ENCODE measurements at regions not wholly inside any gene's neighbourhood (a gene's known extent, or its start where the extent isn't known, plus 50 kb on each side); places are given as distances from the start of the nearest gene placed in this dataset.
"Not testable (repeated sequence)": the region's sequence is repeated elsewhere in the genome, so short reads cannot be mapped to it uniquely, and the experiment has no call there.

GRCh38 chr1:121003230-121003629, 113.7 kb downstream of the PPIAL4A start:
- not testable (repeated sequence) for DNase-seq (ENCODE audit: low read depth)

GRCh38 chr1:121006826-121007225, 117.3 kb downstream of the PPIAL4A start:
- not testable (repeated sequence) for DNase-seq (ENCODE audit: low read depth)

GRCh38 chr1:121007755-121008154, 118.2 kb downstream of the PPIAL4A start:
- not testable (repeated sequence) for DNase-seq (ENCODE audit: low read depth)

GRCh38 chr1:121008512-121009215, 119.1 kb downstream of the PPIAL4A start:
- not testable (repeated sequence) for DNase-seq (ENCODE audit: low read depth)

GRCh38 chr1:121009216-121010057, 119.9 kb downstream of the PPIAL4A start:
- DNase-seq (ENCODE audit: low read depth), result not testable (repeated sequence)

GRCh38 chr1:121010141-121010540, 120.6 kb downstream of the PPIAL4A start:
- DNase-seq (ENCODE audit: low read depth), result not testable (repeated sequence)

GRCh38 chr1:121013181-121013580, 123.6 kb downstream of the PPIAL4A start:
- DNase-seq (ENCODE audit: low read depth), result not testable (repeated sequence)

- DNase-seq (ENCODE audit: low read depth), result peak; percentile 64
Measured at GRCh38 chr1:121016182-121017028, 126.8 kb downstream of the PPIAL4A start.

GRCh38 chr1:121019715-121020349, 130.3 kb downstream of the PPIAL4A start:
- not testable (repeated sequence) for DNase-seq (ENCODE audit: low read depth)

- DNase-seq (ENCODE audit: low read depth), result peak; percentile 32
Measured at GRCh38 chr1:121020350-121021236, 131.0 kb downstream of the PPIAL4A start.

- not testable (repeated sequence) for DNase-seq (ENCODE audit: low read depth)
Measured at GRCh38 chr1:121021716-121022115, 132.1 kb downstream of the PPIAL4A start.

- DNase-seq (ENCODE audit: low read depth), result not testable (repeated sequence)
Measured at GRCh38 chr1:121032878-121033494, 143.4 kb downstream of the PPIAL4A start.

- not testable (repeated sequence) for DNase-seq (ENCODE audit: low read depth)
Measured at GRCh38 chr1:121036792-121037191, 147.2 kb downstream of the PPIAL4A start.

GRCh38 chr1:121040974-121041373, 143.2 kb downstream of the FAM72B start:
- DNase-seq (ENCODE audit: low read depth), result not testable (repeated sequence)

GRCh38 chr1:121041497-121041896, 142.6 kb downstream of the FAM72B start:
- not testable (repeated sequence) for DNase-seq (ENCODE audit: low read depth)

GRCh38 chr1:121042882-121043281, 141.3 kb downstream of the FAM72B start:
- DNase-seq (ENCODE audit: low read depth), result not testable (repeated sequence)

- not testable (repeated sequence) for DNase-seq (ENCODE audit: low read depth)
Measured at GRCh38 chr1:121048293-121048752, 135.8 kb downstream of the FAM72B start.

- DNase-seq (ENCODE audit: low read depth), result not testable (repeated sequence)
Measured at GRCh38 chr1:121048769-121049443, 135.2 kb downstream of the FAM72B start.

GRCh38 chr1:121050097-121050496, 134.0 kb downstream of the FAM72B start:
- not testable (repeated sequence) for DNase-seq (ENCODE audit: low read depth)
